GM18520 (cell line): ENCODE measurements at regions not wholly inside any gene's neighbourhood (a gene's known extent, or its start where the extent isn't known, plus 50 kb on each side); places are given as distances from the start of the nearest gene placed in this dataset.

Experiments
- ATAC-seq: cut with Tn5 transposase; IDR thresholded peaks from one replicate; pipeline ENCODE4 v1.9.1; 2021; ENCODE audit not compliant: unreplicated experiment

DNA sequence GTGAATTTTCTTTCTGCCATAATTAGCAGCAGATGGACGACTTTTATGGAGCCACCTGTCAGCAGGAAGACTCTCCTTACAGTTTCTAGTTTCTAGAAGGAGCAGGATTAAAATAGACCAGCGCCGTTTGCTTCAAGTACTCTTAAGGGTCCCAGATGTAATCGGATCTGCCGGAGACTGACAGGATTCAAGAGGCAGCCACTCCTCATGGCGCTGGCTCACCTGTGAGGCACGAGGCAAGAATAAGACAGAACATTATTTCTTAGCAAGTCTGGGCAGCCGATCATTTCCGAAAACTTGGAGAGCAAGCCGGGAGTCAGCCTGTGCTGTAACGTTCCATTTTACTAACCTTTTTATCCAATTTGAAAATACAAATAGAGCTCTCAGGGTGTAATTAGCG lies 410.4 kb upstream of the RORA start:
- ATAC-seq, result no peak

DNA sequence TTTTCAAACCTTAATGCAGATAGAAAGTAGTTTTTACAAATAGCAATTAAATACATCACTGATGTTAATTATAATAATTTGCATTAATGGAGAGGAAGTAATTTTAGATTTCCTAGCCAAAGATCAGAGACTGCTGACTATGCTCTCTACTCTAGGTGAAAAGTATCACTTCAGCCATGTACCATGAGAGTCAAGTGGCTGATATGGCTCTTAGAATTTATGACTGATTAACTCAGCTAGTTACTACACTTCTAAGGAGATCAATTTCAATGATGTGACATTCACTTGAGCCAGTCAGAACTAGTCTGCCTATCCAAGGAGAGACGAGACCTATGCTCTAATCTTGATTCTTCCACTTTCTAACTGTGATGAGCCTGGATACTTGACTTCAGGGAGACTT lies 405.7 kb upstream of the RORA start:
- no peak for ATAC-seq

- ATAC-seq, result no peak
These were observed 404.8 kb upstream of the RORA start for GRCh38 chr15:61633951-61634350.

- ATAC-seq, result no peak
These were observed 400.2 kb upstream of the RORA start for GRCh38 chr15:61629269-61629668.

- ATAC-seq, result no peak
These were observed 395.8 kb upstream of the RORA start for GRCh38 chr15:61624950-61625349.

DNA sequence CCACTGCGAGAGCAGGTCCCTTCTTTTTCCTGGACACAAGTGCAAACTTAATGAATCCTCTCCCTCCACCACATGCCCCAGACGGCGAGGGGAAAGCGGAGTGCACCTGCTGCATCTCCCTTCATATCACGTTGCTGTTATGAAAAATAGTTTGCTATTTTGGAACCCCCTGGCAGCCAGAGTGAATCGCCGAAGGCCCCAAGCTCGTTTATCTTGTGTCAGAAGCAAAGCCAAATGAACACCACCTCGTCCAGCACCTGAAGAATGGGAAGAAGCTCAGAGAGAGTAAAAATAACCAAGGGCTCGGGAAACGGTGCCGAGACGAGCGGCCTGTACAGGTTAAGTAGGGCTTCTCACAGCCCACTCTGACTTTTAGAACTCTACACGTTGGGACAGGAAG lies 394.6 kb upstream of the RORA start:
- ATAC-seq, result no peak

- ATAC-seq, result no peak
These were observed 392.8 kb upstream of the RORA start for GRCh38 chr15:61621865-61622264.

DNA sequence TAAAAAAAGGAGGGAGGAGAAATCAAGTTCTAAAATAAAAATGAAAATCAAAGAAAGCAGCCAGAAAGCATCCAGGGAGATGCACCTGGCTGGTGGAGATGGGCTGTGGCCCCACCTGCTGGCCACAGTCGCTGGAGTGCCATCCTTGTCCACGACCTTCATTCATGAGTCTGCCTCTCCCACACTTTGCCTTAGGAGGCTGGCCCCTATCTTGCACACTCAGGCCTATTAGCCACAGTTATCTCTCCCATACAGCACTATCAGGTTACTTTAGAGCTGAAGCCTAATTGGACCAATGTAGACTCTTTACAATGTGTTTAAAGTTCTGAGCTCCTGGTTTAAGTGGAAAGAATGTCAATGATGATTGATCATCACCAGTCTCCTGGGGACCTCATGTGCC lies 392.0 kb upstream of the RORA start:
- ATAC-seq, result no peak

DNA sequence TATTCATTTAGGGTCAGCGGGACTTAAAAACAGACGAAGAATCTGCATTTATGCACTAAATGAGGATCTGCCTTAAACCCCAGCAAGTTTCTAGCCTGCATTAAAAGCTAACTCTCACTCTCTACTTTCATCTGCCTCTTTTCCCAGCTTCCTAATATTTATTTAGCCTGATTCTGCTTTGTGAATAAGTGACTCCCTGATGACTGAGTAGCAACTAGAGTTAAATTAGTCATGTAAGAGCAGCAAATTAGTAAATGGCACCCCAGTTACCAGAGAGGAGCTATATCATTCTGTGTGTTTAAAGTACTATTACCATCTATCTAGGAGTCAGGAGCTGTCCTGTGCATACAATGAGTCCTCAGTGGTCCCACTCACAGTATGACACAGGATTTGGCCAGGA lies 391.0 kb upstream of the RORA start:
- ATAC-seq, result no peak

- ATAC-seq, result no peak
These were observed 384.6 kb upstream of the RORA start for GRCh38 chr15:61613729-61614128.

DNA sequence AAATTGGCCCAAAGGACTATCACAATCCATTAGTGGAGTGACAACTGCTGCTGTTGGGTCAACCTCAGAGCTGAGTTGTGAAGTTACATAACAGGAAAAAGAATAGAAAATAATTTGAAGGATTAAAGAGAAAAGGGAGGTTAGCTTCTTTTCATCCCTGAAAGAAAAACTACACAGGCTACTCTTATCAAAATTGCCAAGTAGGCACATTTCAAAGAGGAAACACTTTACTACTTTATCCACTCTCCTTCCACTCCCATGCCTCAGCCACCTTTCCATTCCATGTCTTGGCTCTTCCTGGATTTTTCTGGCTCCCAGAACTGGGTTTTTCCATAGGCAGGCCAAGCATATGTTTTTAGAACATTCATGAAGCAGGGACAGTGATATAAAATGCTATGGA lies 384.0 kb upstream of the RORA start:
- no peak for ATAC-seq

DNA sequence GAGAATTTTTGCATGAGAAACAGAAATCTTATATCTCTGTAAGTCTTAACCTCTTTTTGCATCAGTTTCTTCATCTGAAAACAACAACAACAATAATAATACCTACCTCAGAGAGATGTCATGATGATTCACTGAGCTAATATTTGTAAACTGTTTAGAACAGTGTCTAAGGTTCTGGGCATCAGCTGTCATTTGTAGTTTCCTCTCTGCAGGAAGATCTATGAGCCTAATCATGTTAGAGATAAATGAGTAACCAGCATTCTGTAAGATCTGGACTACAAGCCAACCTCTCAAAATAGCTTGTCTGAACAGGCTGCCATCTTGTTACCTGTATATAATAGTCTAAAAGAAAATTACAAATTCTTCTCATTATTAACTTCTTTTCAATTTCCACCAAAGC lies 383.0 kb upstream of the RORA start:
- no peak for ATAC-seq

- no peak for ATAC-seq
These were observed 376.2 kb upstream of the RORA start for GRCh38 chr15:61605343-61605742.

DNA sequence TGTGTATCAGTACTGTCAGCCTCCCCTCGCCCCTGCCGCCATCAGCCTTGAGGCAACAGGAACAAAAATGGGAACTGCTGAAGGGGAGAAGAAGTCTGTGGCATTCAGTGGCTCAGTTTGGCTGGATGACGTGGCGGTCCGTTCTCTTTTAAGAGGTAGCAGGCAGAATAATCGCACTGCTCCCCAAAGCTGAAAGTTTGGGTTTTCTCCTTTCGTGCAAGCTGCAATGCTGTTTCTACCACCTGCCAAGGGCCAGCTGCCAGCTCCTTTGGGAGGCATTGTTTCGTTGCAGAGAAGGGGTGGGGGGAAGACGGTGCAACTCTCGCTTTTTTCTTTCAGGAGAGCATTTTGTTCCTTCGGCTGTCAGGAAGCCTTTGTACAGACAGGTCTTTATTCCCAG lies 369.6 kb upstream of the RORA start:
- no peak for ATAC-seq

GRCh38 chr15:61584410-61584809 lies 355.3 kb upstream of the RORA start:
- ATAC-seq, result no peak

- ATAC-seq, result no peak
These were observed 353.0 kb upstream of the RORA start for GRCh38 chr15:61582092-61582491.

- no peak for ATAC-seq
These were observed 346.5 kb upstream of the RORA start for GRCh38 chr15:61575597-61575996.

DNA sequence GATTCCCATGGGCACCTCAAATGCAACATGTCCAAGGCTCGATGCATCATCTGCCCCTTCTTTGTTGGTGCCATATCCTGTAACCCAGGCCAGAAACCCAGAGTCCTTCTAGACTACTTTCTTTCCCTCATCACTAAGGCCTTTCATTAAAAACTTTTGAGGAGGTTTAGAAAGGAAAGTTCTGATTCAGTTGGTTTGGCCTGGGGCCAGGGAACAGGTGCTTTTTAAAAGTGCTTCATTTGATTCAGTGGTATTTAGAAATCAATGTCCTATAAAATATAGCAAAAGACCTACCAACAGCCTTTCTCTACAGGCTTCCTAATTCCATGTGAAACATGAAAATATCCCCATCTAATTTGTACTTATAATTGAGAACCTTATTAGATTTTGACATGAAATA lies 341.9 kb upstream of the RORA start:
- no peak for ATAC-seq

DNA sequence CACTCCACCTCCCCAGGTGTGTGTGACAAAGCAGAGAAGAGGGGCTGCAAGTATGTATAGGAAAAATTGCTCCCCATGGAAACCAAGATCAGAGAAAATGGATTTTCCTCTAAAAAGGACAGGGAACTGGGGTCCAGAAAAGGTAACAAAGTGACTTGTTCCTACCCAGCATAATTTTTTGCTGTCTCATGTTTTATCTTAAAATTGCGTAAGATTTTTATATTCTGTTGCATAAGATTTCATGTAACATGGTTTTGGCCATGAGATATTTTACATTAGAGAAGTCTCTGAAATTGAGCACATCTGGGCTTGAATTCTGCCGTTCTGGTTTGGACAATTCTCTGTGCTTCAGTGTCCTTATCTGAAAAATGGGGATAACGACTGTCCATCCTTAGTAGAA lies 335.7 kb upstream of the RORA start:
- ATAC-seq, result no peak

GRCh38 chr15:61558172-61559136 lies 329.4 kb upstream of the RORA start:
- ATAC-seq, result no peak

GRCh38 chr15:61556037-61556648 lies 327.0 kb upstream of the RORA start:
- no peak for ATAC-seq

DNA sequence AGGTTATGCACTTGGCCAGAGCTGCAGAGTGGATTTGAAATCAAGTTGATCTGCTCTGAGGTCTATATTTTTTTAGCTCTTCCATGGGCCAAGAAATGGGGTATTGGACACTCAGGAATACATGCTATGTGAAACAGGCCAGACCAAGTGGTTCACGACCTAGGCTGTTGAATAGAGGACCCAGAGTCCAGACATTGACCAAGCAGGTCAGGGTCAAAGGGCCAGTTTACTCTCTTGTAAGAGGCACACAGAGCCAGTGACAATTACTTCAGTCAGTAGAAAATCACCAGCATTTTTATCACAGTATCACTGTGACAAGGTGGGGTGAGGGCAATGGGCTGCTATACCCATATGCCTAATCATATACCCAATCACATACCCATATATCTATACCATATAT lies 320.6 kb upstream of the RORA start:
- no peak for ATAC-seq

DNA sequence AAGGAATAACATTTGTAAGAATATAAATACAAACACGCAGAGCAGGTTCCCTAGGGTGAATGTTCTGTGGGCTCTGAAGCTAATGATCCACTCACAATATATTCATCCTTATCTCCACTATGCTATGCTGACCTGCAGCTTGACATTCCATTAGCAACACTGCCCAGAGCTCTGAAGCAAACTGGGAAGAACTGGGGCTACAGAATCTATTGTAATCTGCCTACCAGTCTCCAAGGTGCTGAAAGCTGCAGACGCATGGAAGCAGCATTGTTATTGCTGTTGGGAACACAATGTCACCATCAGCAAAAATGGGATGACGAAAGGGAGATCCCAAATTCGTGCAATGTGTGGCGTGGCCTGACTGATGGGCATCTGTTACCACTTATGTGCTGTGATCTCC lies 316.7 kb upstream of the RORA start:
- no peak for ATAC-seq
